HG03103 (cell line): ENCODE measurements at regions not wholly inside any gene's neighbourhood (a gene's known extent, or its start where the extent isn't known, plus 50 kb on each side); places are given as distances from the start of the nearest gene placed in this dataset.

Source experiments
- ATAC-seq: cut with Tn5 transposase; IDR thresholded peaks from one replicate; pipeline ENCODE4 v1.9.1; 2021; ENCODE audit warnings: low read depth; ENCODE audit not compliant: unreplicated experiment

GRCh38 chr2:42942214-42942989, 150.0 kb upstream of the HAAO start:
- no peak for ATAC-seq

- no peak for ATAC-seq
These were observed 149.3 kb upstream of the HAAO start for GRCh38 chr2:42941633-42942176.

GRCh38 chr2:42939411-42940206, 147.2 kb upstream of the HAAO start:
- ATAC-seq = no peak

GRCh38 chr2:42938671-42939370, 146.4 kb upstream of the HAAO start:
- no peak for ATAC-seq

- no peak for ATAC-seq
These were observed 144.9 kb upstream of the HAAO start for GRCh38 chr2:42937171-42937875.

GRCh38 chr2:42935692-42936671, 143.6 kb upstream of the HAAO start:
- ATAC-seq = no peak

GRCh38 chr2:42934580-42935186, 142.3 kb upstream of the HAAO start:
- no peak for ATAC-seq

- ATAC-seq = no peak
These were observed 141.5 kb upstream of the HAAO start for GRCh38 chr2:42933824-42934254.

GRCh38 chr2:42932271-42933151, 140.1 kb upstream of the HAAO start:
- no peak for ATAC-seq

- ATAC-seq = no peak
These were observed 139.4 kb upstream of the HAAO start for GRCh38 chr2:42931818-42932195.

GRCh38 chr2:42931146-42931817, 138.9 kb upstream of the HAAO start:
- no peak for ATAC-seq

- no peak for ATAC-seq
These were observed 137.7 kb upstream of the HAAO start for GRCh38 chr2:42930025-42930581.

GRCh38 chr2:42929546-42930024, 137.2 kb upstream of the HAAO start:
- no peak for ATAC-seq

GRCh38 chr2:42928692-42929545, 136.5 kb upstream of the HAAO start:
- no peak for ATAC-seq

GRCh38 chr2:42928161-42928691, 135.8 kb upstream of the HAAO start:
- ATAC-seq = no peak
